ENCODE measurements at regions not wholly inside any gene's neighbourhood (a gene's known extent, or its start where the extent isn't known, plus 50 kb on each side); places are given as distances from the start of the nearest gene placed in this dataset.

DNA sequence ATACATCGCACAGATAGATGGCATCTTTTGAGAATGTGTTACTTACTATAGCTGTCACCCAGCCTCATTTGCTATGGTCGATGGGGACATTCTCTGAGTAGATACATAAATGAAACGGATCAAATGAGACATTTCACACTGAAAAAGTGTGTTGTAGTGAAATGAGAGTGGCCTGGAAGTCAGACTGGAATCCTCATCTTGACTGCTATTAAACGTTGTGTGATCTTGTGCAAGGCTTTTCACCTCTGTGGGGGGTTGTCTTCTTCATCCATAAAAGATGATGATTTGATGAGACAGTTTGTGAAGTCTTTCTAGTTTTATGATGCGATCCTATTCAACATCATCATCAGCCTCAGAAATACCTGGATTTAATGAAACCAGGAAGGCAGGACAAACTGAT lies 155.4 kb upstream of the MYO3A start:
- H3K4me3 ChIP-seq (replicated peaks in 1 of 3) = no peak overlapping the region
- no peaks in the 10 kb centered on the region for H3K27me3 ChIP-seq
- no peaks in the 10 kb centered on the region for H3K9me3 ChIP-seq
- WGBS, 2 donors = 82 to 83% methylated on average over 5 of the region's 5 CpGs
- intact Hi-C loops (cut with DNase I) = no loop called here
- no peaks in the 10 kb centered on the region for H3K36me3 ChIP-seq
- no peaks in the 10 kb centered on the region for H3K4me1 ChIP-seq
- no peak overlapping the region for H3K27ac ChIP-seq
- TF ChIP-seq, protein P1, sequence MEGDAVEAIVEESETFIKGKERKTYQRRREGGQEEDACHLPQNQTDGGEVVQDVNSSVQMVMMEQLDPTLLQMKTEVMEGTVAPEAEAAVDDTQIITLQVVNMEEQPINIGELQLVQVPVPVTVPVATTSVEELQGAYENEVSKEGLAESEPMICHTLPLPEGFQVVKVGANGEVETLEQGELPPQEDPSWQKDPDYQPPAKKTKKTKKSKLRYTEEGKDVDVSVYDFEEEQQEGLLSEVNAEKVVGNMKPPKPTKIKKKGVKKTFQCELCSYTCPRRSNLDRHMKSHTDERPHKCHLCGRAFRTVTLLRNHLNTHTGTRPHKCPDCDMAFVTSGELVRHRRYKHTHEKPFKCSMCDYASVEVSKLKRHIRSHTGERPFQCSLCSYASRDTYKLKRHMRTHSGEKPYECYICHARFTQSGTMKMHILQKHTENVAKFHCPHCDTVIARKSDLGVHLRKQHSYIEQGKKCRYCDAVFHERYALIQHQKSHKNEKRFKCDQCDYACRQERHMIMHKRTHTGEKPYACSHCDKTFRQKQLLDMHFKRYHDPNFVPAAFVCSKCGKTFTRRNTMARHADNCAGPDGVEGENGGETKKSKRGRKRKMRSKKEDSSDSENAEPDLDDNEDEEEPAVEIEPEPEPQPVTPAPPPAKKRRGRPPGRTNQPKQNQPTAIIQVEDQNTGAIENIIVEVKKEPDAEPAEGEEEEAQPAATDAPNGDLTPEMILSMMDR (IDR thresholded peaks at IDR 0.05) = no peak
- TF ChIP-seq POLR2A (IDR thresholded peaks at IDR 0.05) = no peak
- no peak for DNase-seq

DNA sequence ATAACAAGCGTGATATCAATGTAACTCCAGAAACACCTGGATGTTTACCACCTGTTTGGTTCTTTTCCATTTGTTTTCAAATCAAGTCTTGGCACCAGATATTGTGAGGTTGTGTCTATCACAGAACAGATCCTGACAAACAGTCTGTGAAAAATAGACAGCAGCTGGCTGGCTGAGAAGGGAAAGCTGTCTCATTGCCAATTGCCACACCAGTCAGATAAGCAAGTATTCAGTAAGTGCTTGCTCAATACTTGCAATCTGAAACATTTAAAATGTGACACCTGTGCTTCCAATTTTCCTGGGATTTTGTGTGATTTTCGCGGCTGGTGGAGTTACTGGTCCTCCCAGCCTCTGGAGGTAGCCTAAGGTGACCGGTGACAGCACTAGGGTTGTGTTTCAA lies 147.9 kb upstream of the MYO3A start:
- intact Hi-C loops (cut with DNase I) = no loop called here
- DNase-seq = no peak
- Histone ChIP-seq H3K27ac (no peak overlapping the region), H3K4me3 (replicated peaks in 1 of 3) (no peak overlapping the region), H3K27me3 (no peaks in the 10 kb centered on the region), H3K4me1 (no peaks in the 10 kb centered on the region), H3K36me3 (no peaks in the 10 kb centered on the region), H3K9me3 (no peaks in the 10 kb centered on the region)
- TF ChIP-seq POLR2A (IDR thresholded peaks at IDR 0.05) = no peak
- TF ChIP-seq, protein P1 (IDR thresholded peaks at IDR 0.05) = no peak
- 76 to 79% methylated on average over 4 of the region's 4 CpGs for WGBS, 2 donors

DNA sequence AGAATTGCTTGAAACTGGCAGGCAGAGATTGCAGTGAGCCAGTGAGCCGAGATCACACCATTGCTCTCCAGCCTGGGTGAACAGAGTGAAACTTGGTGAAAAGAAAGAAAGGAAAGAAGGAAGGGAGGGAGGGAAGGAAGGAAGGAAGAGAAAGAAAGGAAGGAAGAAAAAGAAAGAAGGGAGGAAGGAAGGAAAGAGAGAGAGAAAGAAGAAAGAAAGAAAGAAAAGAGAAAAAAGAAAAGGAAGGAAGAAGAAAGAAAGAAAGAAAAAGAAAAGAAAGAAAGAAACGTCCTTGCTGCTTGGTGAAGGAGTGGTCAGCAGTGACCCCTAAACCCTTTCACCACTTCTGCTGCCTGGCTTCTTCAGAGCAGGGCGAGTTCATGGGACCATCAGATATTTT lies 147.1 kb upstream of the MYO3A start:
- 62 to 72% methylated on average over 3 of the region's 3 CpGs for WGBS, 2 donors
- no peaks in the 10 kb centered on the region for H3K4me1 ChIP-seq

DNA sequence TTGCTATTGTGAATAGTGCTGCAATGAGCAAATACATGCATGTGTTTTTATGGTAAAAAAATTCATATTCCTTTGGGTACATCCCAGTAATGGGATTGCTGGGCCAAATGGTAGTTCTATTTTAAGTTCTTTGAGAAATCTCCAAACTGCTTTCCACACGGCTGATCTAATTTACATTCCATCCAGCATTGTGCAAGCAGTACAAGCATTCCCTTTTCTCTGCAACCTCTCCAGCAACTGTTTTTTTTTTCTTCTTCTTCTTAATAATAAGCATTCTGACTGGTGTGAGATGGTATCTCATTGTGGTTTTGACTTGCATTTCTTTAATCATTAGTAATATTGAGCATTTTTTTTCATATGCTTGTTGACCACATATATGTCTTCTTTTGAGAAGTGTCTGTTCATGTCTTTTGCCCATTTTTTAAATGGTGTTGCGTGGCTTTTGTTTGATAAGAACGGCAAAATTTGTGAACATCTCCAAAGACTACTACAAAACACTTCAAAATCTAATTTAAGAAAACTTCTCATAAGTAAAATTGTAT lies 136.1 kb upstream of the MYO3A start:
- Histone ChIP-seq H3K9me3 (no peaks in the 10 kb centered on the region), H3K27ac (no peak overlapping the region), H3K27me3 (no peaks in the 10 kb centered on the region), H3K36me3 (no peaks in the 10 kb centered on the region), H3K4me3 (replicated peaks in 1 of 3) (no peak overlapping the region), H3K4me1 (no peaks in the 10 kb centered on the region)
- intact Hi-C loops (cut with DNase I) = no loop called here
- WGBS, 2 donors = 85 to 87% methylated on average over 3 of the region's 3 CpGs
- TF ChIP-seq POLR2A (IDR thresholded peaks at IDR 0.05) = no peak
- TF ChIP-seq, protein P1 (IDR thresholded peaks at IDR 0.05) = no peak
- DNase-seq = no peak

More for the DNA sequence above, 147.1 kb upstream of the MYO3A start:
- Histone ChIP-seq H3K27me3 (no peaks in the 10 kb centered on the region), H3K4me3 (replicated peaks in 1 of 3) (no peak overlapping the region), H3K36me3 (no peaks in the 10 kb centered on the region), H3K9me3 (no peaks in the 10 kb centered on the region), H3K27ac (no peak overlapping the region)
- intact Hi-C loops (cut with DNase I) = no loop called here
- TF ChIP-seq, protein P1 (IDR thresholded peaks at IDR 0.05) = no peak
- no peak for TF ChIP-seq POLR2A (IDR thresholded peaks at IDR 0.05)
- no peak for DNase-seq

DNA sequence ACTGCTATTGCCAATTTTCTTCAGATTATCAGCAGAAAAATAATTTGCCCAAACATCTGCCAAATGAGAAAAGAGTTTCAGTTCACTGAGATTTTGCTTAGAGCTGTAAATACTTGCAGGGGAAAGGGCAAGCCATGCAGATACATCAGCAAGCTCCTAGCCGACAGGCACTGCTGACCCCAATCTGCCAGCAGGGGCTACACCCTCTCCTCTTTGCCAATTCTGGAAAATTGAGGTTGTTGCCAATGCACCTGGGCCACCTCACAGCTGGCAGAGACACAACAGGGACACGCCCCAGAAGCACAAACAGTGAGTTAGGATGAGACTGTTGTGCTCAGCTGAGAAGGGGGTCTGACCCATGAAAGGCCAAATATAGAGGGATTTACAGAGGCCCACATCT lies 129.5 kb upstream of the MYO3A start:
- H3K36me3 ChIP-seq = no peaks in the 10 kb centered on the region
- no peak for TF ChIP-seq POLR2A (IDR thresholded peaks at IDR 0.05)
- TF ChIP-seq, protein P1 (IDR thresholded peaks at IDR 0.05) = no peak
- no peak overlapping the region for H3K4me3 ChIP-seq (replicated peaks in 1 of 3)
- intact Hi-C loops (cut with DNase I) = no loop called here
- no peak for DNase-seq
- 45 to 64% methylated on average over 1 to 2 of the region's 2 CpGs for WGBS, 2 donors
- no peaks in the 10 kb centered on the region for H3K9me3 ChIP-seq
- no peaks in the 10 kb centered on the region for H3K4me1 ChIP-seq
- H3K27ac ChIP-seq = no peak overlapping the region
- H3K27me3 ChIP-seq = no peaks in the 10 kb centered on the region
